ENCODE measurements at regions not wholly inside any gene's neighbourhood (a gene's known extent, or its start where the extent isn't known, plus 50 kb on each side); places are given as distances from the start of the nearest gene placed in this dataset.

GRCh38 chr11:127624306-127624856 is 623.8 kb upstream of the KIRREL3 start:
- no peak overlapping the region for H3K18ac ChIP-seq (ENCODE audit: low read depth, low read length)
- no peak overlapping the region for H3K56ac ChIP-seq (ENCODE audit: extremely low read depth, insufficient read depth, low read length)
- H3K79me1 ChIP-seq (ENCODE audit: low read depth in 1 of 2, low read length in 2 of 2) = no peaks in the 10 kb centered on the region
- intact Hi-C loops (cut with micrococcal nuclease) (no loop called here), dilution Hi-C loops (cut with HindIII; ENCODE audit: low sequenced_read_pairs, unreplicated experiment) (no loop called here), in situ Hi-C loops (cut with MboI; ENCODE audit: low sequenced_read_pairs) (no loop called here)
- no peak overlapping the region for H3K14ac ChIP-seq (replicated peaks; ENCODE audit: low read depth, low read length)
- H4K91ac ChIP-seq (ENCODE audit: insufficient read depth, low read depth, low read length) = no peak overlapping the region
- H3K9ac ChIP-seq (ENCODE audit: low read depth, low read length) = no peak overlapping the region
- H2BK20ac ChIP-seq (ENCODE audit: low read depth, low read length) = no peak overlapping the region
- ATAC-seq (ENCODE audit: low read depth) = no peak
- H3K23ac ChIP-seq (ENCODE audit: low read depth, low read length) = no peak overlapping the region
- H2BK120ac ChIP-seq (ENCODE audit: low read depth, low read length) = no peak overlapping the region
- peaks cover 2% of the 10 kb centered on the region; the same call in 1 of the 2 replicates for H3K27me3 ChIP-seq (ENCODE audit: control insufficient read depth, insufficient read depth, low read length)
- no peak overlapping the region for H3K4me3 ChIP-seq (ENCODE audit: insufficient read depth, low read depth, low read length)
- H3K4me2 ChIP-seq (ENCODE audit: low read depth, low read length) = no peak overlapping the region
- BruUV-seq (replicated peaks) = no TSS peak
- no peaks in the 10 kb centered on the region for H3K4me1 ChIP-seq (ENCODE audit: control insufficient read depth, insufficient read depth, low read length)
- ChIA-PET CTCF (no interaction called here), POLR2A (ENCODE audit: unreplicated experiment) (no interaction called here)
- no peaks in the 10 kb centered on the region for H3K9me3 ChIP-seq (ENCODE audit: control insufficient read depth, insufficient read depth, low read length)
- no peak overlapping the region for H2AK9ac ChIP-seq (replicated peaks; ENCODE audit: low read depth, low read length, poor library complexity)
- H3K36me3 ChIP-seq (ENCODE audit: control insufficient read depth, insufficient read depth, low read length) = no peaks in the 10 kb centered on the region
- no peak overlapping the region for H2AK5ac ChIP-seq (ENCODE audit: low read depth, low read length)
- H4K8ac ChIP-seq (ENCODE audit: low read depth in 2 of 2, low read length in 2 of 2) = no peak overlapping the region
- no peak overlapping the region for H2BK15ac ChIP-seq (ENCODE audit: low read depth, low read length)
- H3K4ac ChIP-seq (ENCODE audit: low read depth, low read length) = no peak overlapping the region
- no peak for TF ChIP-seq BHLHE40 (IDR thresholded peaks at IDR 0.05; ENCODE audit: low read depth, low read length)
- TF ChIP-seq USF2 (IDR thresholded peaks at IDR 0.05; ENCODE audit: low read depth, low read length) = no peak
- TF ChIP-seq MXI1 (IDR thresholded peaks at IDR 0.05; ENCODE audit: borderline replicate concordance, low read depth, low read length) = no peak
- no peak for TF ChIP-seq RAD21 (IDR thresholded peaks at IDR 0.05; ENCODE audit: low read length)
- TF ChIP-seq MAFK (IDR thresholded peaks at IDR 0.05; ENCODE audit: low read depth, low read length) = no peak
- no peak for TF ChIP-seq CTCF (conservative IDR thresholded peaks at IDR 0.05; ENCODE audit: low read depth, low read length)
- TF ChIP-seq MAZ (IDR thresholded peaks at IDR 0.05; ENCODE audit: borderline replicate concordance, low read depth, low read length) = no peak
- no peak for TF ChIP-seq POLR2A (IDR thresholded peaks at IDR 0.05; ENCODE audit: low read depth, low read length)
- TF ChIP-seq FOS (IDR thresholded peaks at IDR 0.05; ENCODE audit: low read depth, low read length) = no peak
- no peak for TF ChIP-seq NFE2L2 (IDR thresholded peaks at IDR 0.05; ENCODE audit: low read depth, low read length)
- TF ChIP-seq ELK1 (IDR thresholded peaks at IDR 0.05; ENCODE audit: borderline replicate concordance, low read depth, low read length) = no peak
- TF ChIP-seq CHD1 (IDR thresholded peaks at IDR 0.05; ENCODE audit: low read depth, low read length) = no peak
- TF ChIP-seq CEBPB (IDR thresholded peaks at IDR 0.05; ENCODE audit: low read depth, low read length) = no peak
- TF ChIP-seq SMC3 (IDR thresholded peaks at IDR 0.05; ENCODE audit: low read depth, low read length) = no peak
- no peak for TF ChIP-seq RCOR1 (IDR thresholded peaks at IDR 0.05; ENCODE audit: insufficient replicate concordance, low read length)
- H4K5ac ChIP-seq (ENCODE audit: low read depth, low read length) = no peak overlapping the region
- DNase-seq = peak; percentile 6
- H3K27ac ChIP-seq (ENCODE audit: insufficient read depth, low read length) = no peak overlapping the region
- no peak overlapping the region for H2AFZ ChIP-seq (replicated peaks; ENCODE audit: low read length, poor library complexity)
- no peaks in the 10 kb centered on the region for H4K20me1 ChIP-seq (ENCODE audit: insufficient read depth, low read length)
- no peak overlapping the region for H2BK5ac ChIP-seq (ENCODE audit: low read depth, low read length, poor library complexity, severe bottlenecking)
- WGBS, 2 experiments (ENCODE audit: extremely low coverage in 2 of 2, insufficient read length in 1 of 2) = no CpG with 5 or more reads among the region's 10 CpGs
- H3K9me1 ChIP-seq (ENCODE audit: insufficient read depth, low read length) = no peaks in the 10 kb centered on the region
